Adrenal gland (tissue), 5 donors: ENCODE measurements at regions not wholly inside any gene's neighbourhood (a gene's known extent, or its start where the extent isn't known, plus 50 kb on each side); places are given as distances from the start of the nearest gene placed in this dataset.

Experiments used
- CTCF ChIP-seq, 6 experiments: fragments of 450-650 bp in 4 of 6; fragments of 200-600 bp in 2 of 6; sonication (generic) in 1 of 6; IDR thresholded peaks; 1 replicate in 5 of 6; 2 replicates in 1 of 6; pipeline versions ENCODE4 v1.5.1 to v1.8.0; 2016 to 2021; ENCODE audit warnings: antibody characterized with exemption in 6 of 6, mild to moderate bottlenecking in 2 of 6, moderate library complexity in 1 of 6
- POLR2A ChIP-seq, 2 donors: fragments of 450-650 bp; IDR thresholded peaks; one replicate each; pipeline ENCODE4 v1.6.1; 2017; ENCODE audit warnings: antibody characterized with exemption in 2 of 2, mild to moderate bottlenecking in 2 of 2, moderate library complexity in 1 of 2
- donor health status: DM: no; HTN: no; CAD: no.

- TF ChIP-seq CTCF (IDR thresholded peaks at IDR 0.05) = no peak
- TF ChIP-seq POLR2A (IDR thresholded peaks at IDR 0.05) = no peak
Observed at GRCh38 chr5:115402092-115402491, 105.6 kb upstream of the CCDC112 start.
